PC-3 (cell line): ENCODE measurements at regions not wholly inside any gene's neighbourhood (a gene's known extent, or its start where the extent isn't known, plus 50 kb on each side); places are given as distances from the start of the nearest gene placed in this dataset.

Experiments used
- ATAC-seq: fragments of 200-7000 bp; cut with Tn5 transposase; 2 replicates; pipeline ENCODE4 v1.9.1; 2020; ENCODE audit warnings: mild to moderate bottlenecking, moderate library complexity
- BruUV-seq: library from RNA; stranded (reverse); fragments of 400-500 nt; replicated peaks from 2 replicates; lab custom pipeline; 2021; lab: Mats Ljungman, UMichigan
- CTCF ChIA-PET: fragments of 300-600 bp; sonication (Branson Sonifier 250); formaldehyde crosslinking; loops from one replicate; lab custom pipeline; 2022; ENCODE audit warnings: antibody characterized with exemption; lab: Charles Lee
- POLR2A ChIA-PET: fragments of 300-600 bp; sonication (Branson Sonifier 250); formaldehyde crosslinking; loops from one replicate; lab custom pipeline; 2022; ENCODE audit warnings: antibody characterized with exemption; ENCODE audit not compliant: unreplicated experiment; lab: Charles Lee
- DNase-seq: peaks from one replicate; pipeline ENCODE4 v3.0.0-alpha.2; 2015
- H2AFZ ChIP-seq: fragments of 300-600 bp; sonication (generic); 2 replicates; pipeline ENCODE4 v1.6.0; 2016; ENCODE audit warnings: antibody characterized with exemption, low read length
- H3F3A ChIP-seq: fragments of 300-600 bp; sonication (generic); one replicate; pipeline ENCODE4 v1.6.0; 2017; ENCODE audit warnings: antibody characterized with exemption, low read length, control low read depth, mild to moderate bottlenecking; ENCODE audit not compliant: unreplicated experiment
- H3K27ac ChIP-seq: fragments of 300-600 bp; sonication (generic); 2 replicates; pipeline ENCODE4 v1.5.1; 2016; ENCODE audit warnings: mild to moderate bottlenecking, low read length
- H3K27me3 ChIP-seq: fragments of 300-600 bp; sonication (generic); 2 replicates; pipeline ENCODE4 v1.6.1; 2016; ENCODE audit warnings: low read length, mixed read lengths
- H3K36me3 ChIP-seq: fragments of 300-600 bp; sonication (generic); 2 replicates; pipeline ENCODE4 v1.6.1; 2016; ENCODE audit warnings: low read depth, mixed run types, low read length, mixed read lengths
- H3K4me1 ChIP-seq: fragments of 300-600 bp; sonication (generic); 2 replicates; pipeline ENCODE4 v1.5.1; 2016; ENCODE audit warnings: low read length; ENCODE audit not compliant: insufficient read depth
- H3K4me2 ChIP-seq: fragments of 300-600 bp; sonication (generic); 2 replicates; pipeline ENCODE4 v1.6.0; 2016; ENCODE audit warnings: low read length
- H3K4me3 ChIP-seq: fragments of 300-600 bp; sonication (generic); 2 replicates; pipeline ENCODE4 v1.5.1; 2016; ENCODE audit warnings: mild to moderate bottlenecking, low read length, mixed read lengths
- H3K79me2 ChIP-seq: fragments of 300-600 bp; sonication (generic); 2 replicates; pipeline ENCODE4 v1.6.1; 2017; ENCODE audit warnings: low read length, mixed read lengths
- H3K9ac ChIP-seq: fragments of 300-600 bp; sonication (generic); 2 replicates; pipeline ENCODE4 v1.6.0; 2016; ENCODE audit warnings: mild to moderate bottlenecking, low read length
- H3K9me2 ChIP-seq: fragments of 300-600 bp; sonication (generic); replicated peaks from 2 replicates; pipeline ENCODE4 v1.6.1; 2016; ENCODE audit warnings: mixed run types, low read length, mixed read lengths
- H3K9me3 ChIP-seq: fragments of 300-600 bp; sonication (generic); 2 replicates; pipeline ENCODE4 v1.6.1; 2016; ENCODE audit warnings: low read length, mixed read lengths
- H4K20me1 ChIP-seq: fragments of 300-600 bp; sonication (generic); 2 replicates; pipeline ENCODE4 v1.6.1; 2016; ENCODE audit warnings: low read length, mixed read lengths
- CTCF ChIP-seq: fragments of 300-600 bp; sonication (generic); conservative IDR thresholded peaks from 2 replicates; pipeline ENCODE4 v1.5.1; 2017; ENCODE audit warnings: antibody characterized with exemption, low read depth, mild to moderate bottlenecking, low read length
- EZH2 ChIP-seq: fragments of 300-600 bp; sonication (generic); IDR thresholded peaks from one replicate; pipeline ENCODE4 v1.6.1; 2017; ENCODE audit warnings: antibody characterized with exemption, mild to moderate bottlenecking, low read length; ENCODE audit not compliant: unreplicated experiment
- EZH2phosphoT487 ChIP-seq: fragments of 300-600 bp; sonication (generic); IDR thresholded peaks from 2 replicates; pipeline ENCODE4 v1.6.1; 2018; ENCODE audit warnings: mild to moderate bottlenecking, antibody characterized with exemption, low read length, borderline replicate concordance
- intact Hi-C: fragments of 100-400 bp; cut with micrococcal nuclease; formaldehyde crosslinking; loops from 2 replicates; pipeline ENCODE4 v1.9.0; 2023

- H3F3A ChIP-seq = no peaks in the 10 kb centered on the region
- ChIA-PET POLR2A (no interaction called here), CTCF (no interaction called here)
- TF ChIP-seq EZH2 (no peak), CTCF (no peak), EZH2phosphoT487 (no peak)
- H3K27me3 ChIP-seq = no peaks in the 10 kb centered on the region
- no peaks in the 10 kb centered on the region for H3K4me1 ChIP-seq
- H3K36me3 ChIP-seq = no peaks in the 10 kb centered on the region
- no peak overlapping the region for H3K4me3 ChIP-seq
- H3K79me2 ChIP-seq = no peaks in the 10 kb centered on the region
- H3K9me2 ChIP-seq = no peaks in the 10 kb centered on the region
- intact Hi-C loops = no loop called here
- no peak overlapping the region for H2AFZ ChIP-seq
- no peaks in the 10 kb centered on the region for H4K20me1 ChIP-seq
- BruUV-seq = no TSS peak
- DNase-seq (no peak), ATAC-seq (no peak)
- H3K27ac ChIP-seq = no peak overlapping the region
- H3K4me2 ChIP-seq = no peak overlapping the region
- H3K9me3 ChIP-seq = no peaks in the 10 kb centered on the region
- no peak overlapping the region for H3K9ac ChIP-seq
Observed at GRCh38 chr16:52386694-52387093, 160.2 kb downstream of the TOX3 start.

- Histone ChIP-seq H3K36me3 (no peaks in the 10 kb centered on the region), H3K9me3 (no peaks in the 10 kb centered on the region), H3K4me2 (no peak overlapping the region), H3K9ac (no peak overlapping the region), H4K20me1 (no peaks in the 10 kb centered on the region), H3K9me2 (no peaks in the 10 kb centered on the region), H3K4me3 (no peak overlapping the region), H3F3A (no peaks in the 10 kb centered on the region), H3K27ac (no peak overlapping the region), H3K79me2 (no peaks in the 10 kb centered on the region), H3K27me3 (no peaks in the 10 kb centered on the region), H3K4me1 (no peaks in the 10 kb centered on the region), H2AFZ (no peak overlapping the region)
- no TSS peak for BruUV-seq
- no peak for TF ChIP-seq EZH2
- no peak for TF ChIP-seq CTCF
- TF ChIP-seq EZH2phosphoT487 = no peak
- DNase-seq (no peak), ATAC-seq (no peak)
- ChIA-PET POLR2A (no interaction called here), CTCF (no interaction called here)
- intact Hi-C loops = no loop called here
Observed at GRCh38 chr16:52384378-52384777, 162.6 kb downstream of the TOX3 start.

- Histone ChIP-seq H3K79me2 (no peaks in the 10 kb centered on the region), H3K4me2 (no peak overlapping the region), H3K9me2 (no peaks in the 10 kb centered on the region), H3K27ac (no peak overlapping the region), H3K27me3 (no peaks in the 10 kb centered on the region), H3K4me1 (no peaks in the 10 kb centered on the region), H2AFZ (no peak overlapping the region), H3K9me3 (no peaks in the 10 kb centered on the region), H3K9ac (no peak overlapping the region), H4K20me1 (no peaks in the 10 kb centered on the region), H3F3A (no peaks in the 10 kb centered on the region), H3K4me3 (no peak overlapping the region), H3K36me3 (no peaks in the 10 kb centered on the region)
- intact Hi-C loops = no loop called here
- DNase-seq (no peak), ATAC-seq (no peak)
- ChIA-PET CTCF (no interaction called here), POLR2A (no interaction called here)
- BruUV-seq = no TSS peak
- TF ChIP-seq EZH2 (no peak), EZH2phosphoT487 (no peak), CTCF (no peak)
Observed at GRCh38 chr16:52383640-52384292, 163.2 kb downstream of the TOX3 start.
